Vagina (tissue), 2 donors: ENCODE measurements at regions not wholly inside any gene's neighbourhood (a gene's known extent, or its start where the extent isn't known, plus 50 kb on each side); places are given as distances from the start of the nearest gene placed in this dataset.

Source experiments
- DNase-seq, 2 donors: peaks; one replicate each; pipeline ENCODE4 v3.0.0-alpha.2; 2017; ENCODE audit errors: extremely low spot score in 2 of 2
- H3K27ac ChIP-seq: fragments of 200-600 bp; sonication (generic); one replicate; pipeline ENCODE4 v1.5.1; 2019
- H3K27me3 ChIP-seq: fragments of 200-600 bp; sonication (generic); one replicate; pipeline ENCODE4 v1.5.1; 2019
- H3K36me3 ChIP-seq, 2 donors: fragments of 200-600 bp; sonication (generic); one replicate each; pipeline ENCODE4 v1.5.1; 2017 to 2019
- H3K4me1 ChIP-seq: fragments of 200-600 bp; sonication (generic); one replicate; pipeline ENCODE4 v1.5.1; 2019
- H3K4me3 ChIP-seq, 2 donors: fragments of 200-600 bp; sonication (generic); 1 replicate in 1 of 2; 2 replicates in 1 of 2; pipeline ENCODE4 v1.5.1; 2016 to 2019
- H3K9me3 ChIP-seq: fragments of 200-600 bp; sonication (generic); one replicate; pipeline ENCODE4 v1.5.1; 2019
- POLR2A ChIP-seq, 2 donors: fragments of 450-650 bp; IDR thresholded peaks; one replicate each; pipeline ENCODE4 v1.6.1; 2017; ENCODE audit warnings: antibody characterized with exemption in 2 of 2, mild to moderate bottlenecking in 2 of 2, moderate library complexity in 2 of 2
- POLR2AphosphoS5 ChIP-seq, 2 donors: sonication (generic); formaldehyde crosslinking; IDR thresholded peaks; one replicate each; pipeline ENCODE4 v1.9.0; 2017; ENCODE audit warnings: antibody characterized with exemption in 2 of 2, mild to moderate bottlenecking in 2 of 2, low read depth in 1 of 2; ENCODE audit not compliant: insufficient read depth in 1 of 2
- intact Hi-C: fragments of 100-400 bp; cut with DNase I; formaldehyde crosslinking; loops from one replicate; pipeline ENCODE4 v1.15.1; 2023
- TF ChIP-seq, protein P1 (sequence below), 3 experiments: fragments of 450-650 bp in 2 of 3; fragments of 200-600 bp in 1 of 3; sonication (generic) in 1 of 3; IDR thresholded peaks; one replicate each; pipeline ENCODE4 v1.5.1; 2017 to 2019; ENCODE audit warnings: antibody characterized with exemption in 3 of 3, mild to moderate bottlenecking in 2 of 3, moderate library complexity in 2 of 3

DNA sequence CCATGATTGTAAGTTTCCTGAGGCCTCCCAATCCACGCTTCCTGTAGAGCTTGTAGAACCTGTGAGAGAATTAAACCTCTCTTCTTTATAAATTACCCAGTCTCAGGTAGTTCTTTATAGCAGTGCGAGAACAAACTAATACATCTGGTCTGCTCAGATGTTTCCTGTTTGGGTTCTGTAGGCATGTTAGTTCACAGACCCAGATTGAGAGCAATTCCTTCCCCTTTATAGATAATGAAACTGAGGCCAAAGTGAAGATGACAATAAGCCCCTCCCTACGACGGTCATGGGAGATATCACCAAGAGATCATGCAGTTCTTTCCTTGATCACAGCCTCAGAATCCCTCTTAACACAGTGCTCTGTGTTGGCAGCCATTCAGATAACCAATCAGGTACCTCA is 76.5 kb upstream of the CLMN start:
- intact Hi-C loops = no loop called here
- H3K27me3 ChIP-seq = no peaks in the 10 kb centered on the region
- TF ChIP-seq, protein P1, sequence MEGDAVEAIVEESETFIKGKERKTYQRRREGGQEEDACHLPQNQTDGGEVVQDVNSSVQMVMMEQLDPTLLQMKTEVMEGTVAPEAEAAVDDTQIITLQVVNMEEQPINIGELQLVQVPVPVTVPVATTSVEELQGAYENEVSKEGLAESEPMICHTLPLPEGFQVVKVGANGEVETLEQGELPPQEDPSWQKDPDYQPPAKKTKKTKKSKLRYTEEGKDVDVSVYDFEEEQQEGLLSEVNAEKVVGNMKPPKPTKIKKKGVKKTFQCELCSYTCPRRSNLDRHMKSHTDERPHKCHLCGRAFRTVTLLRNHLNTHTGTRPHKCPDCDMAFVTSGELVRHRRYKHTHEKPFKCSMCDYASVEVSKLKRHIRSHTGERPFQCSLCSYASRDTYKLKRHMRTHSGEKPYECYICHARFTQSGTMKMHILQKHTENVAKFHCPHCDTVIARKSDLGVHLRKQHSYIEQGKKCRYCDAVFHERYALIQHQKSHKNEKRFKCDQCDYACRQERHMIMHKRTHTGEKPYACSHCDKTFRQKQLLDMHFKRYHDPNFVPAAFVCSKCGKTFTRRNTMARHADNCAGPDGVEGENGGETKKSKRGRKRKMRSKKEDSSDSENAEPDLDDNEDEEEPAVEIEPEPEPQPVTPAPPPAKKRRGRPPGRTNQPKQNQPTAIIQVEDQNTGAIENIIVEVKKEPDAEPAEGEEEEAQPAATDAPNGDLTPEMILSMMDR (IDR thresholded peaks at IDR 0.05) = no peak
- TF ChIP-seq POLR2AphosphoS5 (IDR thresholded peaks at IDR 0.05; ENCODE audit: insufficient read depth in 1 of 2, low read depth in 1 of 2) = no peak
- no peak for TF ChIP-seq POLR2A (IDR thresholded peaks at IDR 0.05)
- no peaks in the 10 kb centered on the region for H3K9me3 ChIP-seq
- no peak for DNase-seq
- no peaks in the 10 kb centered on the region for H3K4me1 ChIP-seq
- H3K27ac ChIP-seq = no peak overlapping the region
- H3K4me3 ChIP-seq = no peak overlapping the region
- no peaks in the 10 kb centered on the region for H3K36me3 ChIP-seq

DNA sequence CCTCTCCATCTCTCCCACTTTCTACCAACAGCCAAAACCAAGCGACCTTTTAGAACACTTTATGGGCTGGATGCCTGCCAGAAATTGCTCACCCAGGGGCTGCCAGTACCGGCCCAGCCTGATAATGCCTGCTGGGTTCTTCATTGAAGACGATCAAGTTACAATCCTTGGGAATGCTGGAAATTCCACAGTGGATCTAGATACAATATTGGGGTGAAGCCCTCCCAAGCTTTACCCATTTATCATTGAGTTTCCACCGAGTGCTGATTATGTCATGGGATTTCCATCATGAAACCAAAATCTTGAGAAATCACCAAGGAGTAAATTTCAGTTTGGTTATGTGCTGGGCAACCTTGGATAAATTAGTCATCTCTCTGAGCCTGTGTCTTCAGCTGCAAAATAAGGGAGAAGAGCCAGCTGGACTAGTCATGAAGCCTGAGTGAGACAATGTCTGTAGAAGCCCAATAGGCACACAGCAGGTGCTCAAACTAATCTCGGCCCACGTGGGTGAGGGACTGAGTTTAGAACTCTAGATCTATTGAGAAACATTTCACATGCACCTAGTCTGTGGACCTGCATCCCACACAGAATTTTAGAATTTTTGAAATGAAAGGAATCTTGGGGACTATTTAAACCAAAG is 75.5 kb upstream of the CLMN start:
- H3K27ac ChIP-seq = no peak overlapping the region
- intact Hi-C loops = no loop called here
- no peaks in the 10 kb centered on the region for H3K4me1 ChIP-seq
- no peaks in the 10 kb centered on the region for H3K36me3 ChIP-seq
- no peak for DNase-seq
- TF ChIP-seq POLR2A (IDR thresholded peaks at IDR 0.05) (no peak), POLR2AphosphoS5 (IDR thresholded peaks at IDR 0.05; ENCODE audit: insufficient read depth in 1 of 2, low read depth in 1 of 2) (no peak)
- TF ChIP-seq, protein P1 (IDR thresholded peaks at IDR 0.05) = no peak
- no peaks in the 10 kb centered on the region for H3K9me3 ChIP-seq
- H3K4me3 ChIP-seq = no peak overlapping the region
- H3K27me3 ChIP-seq = no peaks in the 10 kb centered on the region

DNA sequence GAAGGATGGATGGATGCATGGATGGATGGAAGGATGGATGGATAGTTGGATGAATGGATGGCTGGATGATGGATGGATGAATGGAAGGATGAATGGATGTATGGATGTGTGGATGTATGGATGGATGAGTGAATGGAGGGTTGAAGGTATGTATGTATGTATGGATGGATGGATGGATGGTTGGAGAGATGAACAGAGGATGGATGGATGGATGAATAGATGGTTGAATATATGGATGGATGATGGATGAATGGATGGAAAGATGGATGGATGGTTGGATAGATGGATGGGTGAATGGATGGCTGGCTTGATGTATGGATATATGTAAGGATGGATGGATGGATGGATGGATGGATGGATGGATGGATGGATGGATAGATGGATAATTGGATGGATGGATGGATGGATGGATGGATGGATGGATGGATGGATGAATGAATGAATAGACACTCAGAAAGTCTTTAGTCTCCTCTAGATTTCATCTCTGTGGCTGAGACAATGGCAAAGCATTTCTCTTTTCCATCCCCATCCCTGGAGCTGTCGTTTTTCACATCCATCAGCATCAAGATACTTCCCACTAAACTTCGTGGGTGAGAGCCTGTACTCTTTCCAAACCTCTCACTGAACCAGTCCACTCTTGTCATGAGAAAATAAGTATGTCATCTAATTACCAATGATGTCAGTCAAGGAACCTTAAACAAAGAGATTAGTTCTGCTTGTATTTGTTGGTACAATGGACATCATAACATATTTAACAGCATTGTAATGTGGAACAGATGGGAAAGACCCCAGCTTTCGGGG is 74.8 kb upstream of the CLMN start:
- no peak for TF ChIP-seq POLR2A (IDR thresholded peaks at IDR 0.05)
- TF ChIP-seq POLR2AphosphoS5 (IDR thresholded peaks at IDR 0.05; ENCODE audit: insufficient read depth in 1 of 2, low read depth in 1 of 2) = no peak
- TF ChIP-seq, protein P1 (IDR thresholded peaks at IDR 0.05) = no peak
- no peak overlapping the region for H3K27ac ChIP-seq

DNA sequence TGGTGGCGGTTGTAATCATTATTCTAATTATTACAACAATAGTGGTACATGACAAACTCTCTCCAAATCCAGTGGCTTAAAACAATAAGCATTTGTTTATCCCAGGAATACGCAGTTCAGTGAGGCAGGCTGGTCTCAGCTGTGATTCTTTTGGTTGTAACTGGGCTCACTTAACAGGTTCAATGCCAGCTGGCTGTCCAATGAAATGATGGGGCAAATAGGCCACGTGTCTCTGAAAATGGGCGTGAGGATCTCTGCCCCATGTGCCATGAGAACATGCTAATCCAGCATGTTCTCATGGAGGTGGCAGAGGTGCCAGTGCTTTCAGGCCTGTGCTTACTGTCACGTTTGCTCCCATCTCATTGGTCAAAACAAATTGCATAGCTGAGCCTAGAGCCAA is 73.1 kb upstream of the CLMN start:
- Histone ChIP-seq H3K36me3 (no peaks in the 10 kb centered on the region), H3K4me1 (no peaks in the 10 kb centered on the region), H3K27me3 (no peaks in the 10 kb centered on the region), H3K27ac (no peak overlapping the region), H3K9me3 (no peaks in the 10 kb centered on the region), H3K4me3 (no peak overlapping the region)
- TF ChIP-seq POLR2A (IDR thresholded peaks at IDR 0.05) (no peak), POLR2AphosphoS5 (IDR thresholded peaks at IDR 0.05; ENCODE audit: insufficient read depth in 1 of 2, low read depth in 1 of 2) (no peak)
- TF ChIP-seq, protein P1 (IDR thresholded peaks at IDR 0.05) = no peak
- no peak for DNase-seq
- intact Hi-C loops = no loop called here

More for the DNA sequence above, 74.8 kb upstream of the CLMN start:
- Histone ChIP-seq H3K27me3 (no peaks in the 10 kb centered on the region), H3K9me3 (no peaks in the 10 kb centered on the region), H3K4me3 (no peak overlapping the region), H3K36me3 (no peaks in the 10 kb centered on the region), H3K4me1 (no peaks in the 10 kb centered on the region)
- no peak for DNase-seq
- intact Hi-C loops = no loop called here

DNA sequence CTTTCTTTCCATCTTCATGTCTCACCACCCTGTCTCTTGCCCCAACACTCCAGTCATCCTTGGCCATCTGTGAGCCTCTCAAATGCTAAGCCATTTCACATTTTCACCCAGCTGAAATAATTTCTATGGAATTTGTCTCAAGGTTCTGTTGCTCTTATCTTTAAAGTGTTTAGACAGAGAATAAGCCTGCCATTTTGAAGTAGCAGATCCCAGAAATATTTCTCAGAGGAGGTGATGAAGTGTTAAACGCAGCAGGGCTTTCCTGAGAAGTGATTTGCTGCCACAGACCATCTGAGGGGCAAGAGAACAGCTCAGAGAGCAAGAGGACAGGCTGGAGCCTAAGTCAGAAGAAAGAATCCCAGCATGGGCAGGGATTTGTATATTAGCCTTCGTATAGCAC is 71.6 kb upstream of the CLMN start:
- Histone ChIP-seq H3K4me3 (no peak overlapping the region), H3K4me1 (no peaks in the 10 kb centered on the region), H3K27me3 (no peaks in the 10 kb centered on the region), H3K27ac (no peak overlapping the region), H3K9me3 (no peaks in the 10 kb centered on the region), H3K36me3 (no peaks in the 10 kb centered on the region)
- TF ChIP-seq POLR2AphosphoS5 (IDR thresholded peaks at IDR 0.05; ENCODE audit: insufficient read depth in 1 of 2, low read depth in 1 of 2) (no peak), POLR2A (IDR thresholded peaks at IDR 0.05) (no peak)
- TF ChIP-seq, protein P1 (IDR thresholded peaks at IDR 0.05) = no peak
- no peak for DNase-seq
- intact Hi-C loops = no loop called here
